ENCODE measurements at regions not wholly inside any gene's neighbourhood (a gene's known extent, or its start where the extent isn't known, plus 50 kb on each side); places are given as distances from the start of the nearest gene placed in this dataset.

- TF ChIP-seq, protein P1, sequence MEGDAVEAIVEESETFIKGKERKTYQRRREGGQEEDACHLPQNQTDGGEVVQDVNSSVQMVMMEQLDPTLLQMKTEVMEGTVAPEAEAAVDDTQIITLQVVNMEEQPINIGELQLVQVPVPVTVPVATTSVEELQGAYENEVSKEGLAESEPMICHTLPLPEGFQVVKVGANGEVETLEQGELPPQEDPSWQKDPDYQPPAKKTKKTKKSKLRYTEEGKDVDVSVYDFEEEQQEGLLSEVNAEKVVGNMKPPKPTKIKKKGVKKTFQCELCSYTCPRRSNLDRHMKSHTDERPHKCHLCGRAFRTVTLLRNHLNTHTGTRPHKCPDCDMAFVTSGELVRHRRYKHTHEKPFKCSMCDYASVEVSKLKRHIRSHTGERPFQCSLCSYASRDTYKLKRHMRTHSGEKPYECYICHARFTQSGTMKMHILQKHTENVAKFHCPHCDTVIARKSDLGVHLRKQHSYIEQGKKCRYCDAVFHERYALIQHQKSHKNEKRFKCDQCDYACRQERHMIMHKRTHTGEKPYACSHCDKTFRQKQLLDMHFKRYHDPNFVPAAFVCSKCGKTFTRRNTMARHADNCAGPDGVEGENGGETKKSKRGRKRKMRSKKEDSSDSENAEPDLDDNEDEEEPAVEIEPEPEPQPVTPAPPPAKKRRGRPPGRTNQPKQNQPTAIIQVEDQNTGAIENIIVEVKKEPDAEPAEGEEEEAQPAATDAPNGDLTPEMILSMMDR (IDR thresholded peaks at IDR 0.05; ENCODE audit: insufficient read depth, low read depth, low read length) = no peak
- no peak for TF ChIP-seq EZH2 (IDR thresholded peaks at IDR 0.05; ENCODE audit: insufficient read depth, low read length)
These were observed 122.5 kb upstream of the ZBTB40 start for GRCh38 chr1:22329148-22329515.
